MM.1S (cell line): ENCODE measurements at regions not wholly inside any gene's neighbourhood (a gene's known extent, or its start where the extent isn't known, plus 50 kb on each side); places are given as distances from the start of the nearest gene placed in this dataset.

Source experiments
- DNase-seq: peaks from one replicate; pipeline ENCODE4 v3.0.0-alpha.2; 2015
- H2AFZ ChIP-seq: fragments of 300-600 bp; sonication (generic); 2 replicates; pipeline ENCODE4 v1.6.0; 2016; ENCODE audit warnings: antibody characterized with exemption, low read length
- H3F3A ChIP-seq: fragments of 300-600 bp; sonication (generic); 2 replicates; pipeline ENCODE4 v1.6.1; 2016; ENCODE audit warnings: mild to moderate bottlenecking, antibody characterized with exemption, low read length, moderate library complexity, mixed read lengths; ENCODE audit not compliant: insufficient read depth
- H3K27ac ChIP-seq: fragments of 300-600 bp; sonication (generic); 2 replicates; pipeline ENCODE4 v1.5.1; 2016; ENCODE audit warnings: mild to moderate bottlenecking, low read length
- H3K27me3 ChIP-seq: fragments of 300-600 bp; sonication (generic); replicated peaks from 2 replicates; pipeline ENCODE4 v1.6.0; 2016; ENCODE audit warnings: low read length; ENCODE audit not compliant: insufficient read depth
- H3K36me3 ChIP-seq: fragments of 300-600 bp; sonication (generic); replicated peaks from 2 replicates; pipeline ENCODE4 v1.6.1; 2016; ENCODE audit warnings: mild to moderate bottlenecking, low read length, mixed read lengths; ENCODE audit not compliant: insufficient read depth
- H3K4me1 ChIP-seq: fragments of 300-600 bp; sonication (generic); 2 replicates; pipeline ENCODE4 v1.6.1; 2016; ENCODE audit warnings: low read length, mixed read lengths
- H3K4me2 ChIP-seq: fragments of 300-600 bp; sonication (generic); 2 replicates; pipeline ENCODE4 v1.6.0; 2016; ENCODE audit warnings: low read depth, low read length
- H3K4me3 ChIP-seq: fragments of 300-600 bp; sonication (generic); 2 replicates; pipeline ENCODE4 v1.5.1; 2016; ENCODE audit warnings: low read length, mixed read lengths
- H3K79me2 ChIP-seq: fragments of 300-600 bp; sonication (generic); 2 replicates; pipeline ENCODE4 v1.6.1; 2016; ENCODE audit warnings: mixed run types, low read length, mixed read lengths
- H3K9ac ChIP-seq: fragments of 300-600 bp; sonication (generic); 2 replicates; pipeline ENCODE4 v1.6.1; 2016; ENCODE audit warnings: low read length, mixed read lengths
- H3K9me2 ChIP-seq: fragments of 300-600 bp; sonication (generic); replicated peaks from 2 replicates; pipeline ENCODE4 v1.6.1; 2016; ENCODE audit warnings: mild to moderate bottlenecking, low read length, mixed read lengths; ENCODE audit not compliant: insufficient read depth
- H3K9me3 ChIP-seq: fragments of 300-600 bp; sonication (generic); replicated peaks from 2 replicates; pipeline ENCODE4 v1.6.1; 2016; ENCODE audit warnings: mild to moderate bottlenecking, low read length, mixed read lengths; ENCODE audit not compliant: insufficient read depth
- H4K20me1 ChIP-seq: fragments of 300-600 bp; sonication (generic); 2 replicates; pipeline ENCODE4 v1.6.1; 2016; ENCODE audit warnings: mild to moderate bottlenecking, low read length, moderate library complexity, mixed read lengths; ENCODE audit not compliant: insufficient read depth
- CTCF ChIP-seq: fragments of 300-600 bp; sonication (generic); IDR thresholded peaks from 2 replicates; pipeline ENCODE4 v1.5.1; 2016; ENCODE audit warnings: antibody characterized with exemption, low read length, mixed read lengths
- EZH2 ChIP-seq: fragments of 300-600 bp; sonication (generic); optimal IDR thresholded peaks from 2 replicates; pipeline ENCODE3; 2017; ENCODE audit warnings: low read depth, mild to moderate bottlenecking, antibody characterized with exemption, low read length, mixed read lengths
- EZH2phosphoT487 ChIP-seq: fragments of 300-600 bp; sonication (generic); IDR thresholded peaks from 2 replicates; pipeline ENCODE4 v1.6.1; 2018; ENCODE audit warnings: antibody characterized with exemption, low read length

DNA sequence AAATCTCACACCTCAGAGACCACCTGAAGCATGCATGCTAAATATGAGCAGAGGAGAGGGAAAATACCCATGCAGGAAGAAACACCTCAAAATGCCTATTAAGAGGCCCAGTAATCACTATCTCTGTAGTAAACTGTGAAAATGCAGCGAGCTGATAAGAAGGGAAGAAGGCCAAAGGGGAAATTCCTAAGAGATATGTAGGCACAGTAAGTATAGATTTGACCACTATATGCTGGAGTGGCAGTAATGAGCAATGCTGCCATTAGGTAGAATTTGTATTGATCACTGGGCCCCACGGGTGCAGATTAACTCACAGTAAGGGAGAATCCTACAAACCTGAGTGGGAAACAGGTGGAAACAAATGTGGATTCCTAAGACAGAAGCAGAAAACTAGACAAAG, 1813.1 kb upstream of the RAG2 start:
- H3K9me2 ChIP-seq: no peaks in the 10 kb centered on the region
- no peak overlapping the region for H3K9ac ChIP-seq
- no peak for DNase-seq
- H3F3A ChIP-seq: no peaks in the 10 kb centered on the region
- no peaks in the 10 kb centered on the region for H3K36me3 ChIP-seq
- no peaks in the 10 kb centered on the region for H3K79me2 ChIP-seq
- no peak overlapping the region for H2AFZ ChIP-seq
- H3K27ac ChIP-seq: no peak overlapping the region
- TF ChIP-seq EZH2phosphoT487: no peak
- TF ChIP-seq CTCF: peak; percentile 11; the same call in 1 of the 2 replicates
- TF ChIP-seq EZH2: no peak
- no peaks in the 10 kb centered on the region for H3K27me3 ChIP-seq
- H3K4me1 ChIP-seq: no peaks in the 10 kb centered on the region
- H4K20me1 ChIP-seq: no peaks in the 10 kb centered on the region
- H3K4me2 ChIP-seq: no peak overlapping the region
- no peaks in the 10 kb centered on the region for H3K9me3 ChIP-seq
- no peak overlapping the region for H3K4me3 ChIP-seq

DNA sequence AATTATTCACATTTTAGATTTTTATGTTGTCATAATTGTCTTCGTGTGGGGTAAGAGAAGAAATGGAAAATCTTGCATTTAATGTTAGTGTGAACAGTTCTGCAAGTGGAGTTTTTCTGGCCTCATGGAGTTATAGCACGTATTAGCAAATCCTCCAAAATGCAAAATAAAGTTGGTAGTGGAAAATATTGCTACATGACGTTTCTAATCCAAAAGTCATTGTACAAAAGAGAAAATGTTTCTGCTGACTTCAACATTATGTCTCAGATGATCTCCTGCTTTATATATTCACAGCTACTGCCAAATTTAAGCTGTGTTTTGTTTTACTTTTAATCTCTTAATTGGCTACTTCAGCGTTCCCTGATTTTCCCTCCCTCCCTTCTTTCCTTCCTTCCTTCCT, 1804.0 kb upstream of the RAG2 start:
- Histone ChIP-seq H3F3A (no peaks in the 10 kb centered on the region), H4K20me1 (no peaks in the 10 kb centered on the region), H3K4me2 (no peak overlapping the region), H3K36me3 (no peaks in the 10 kb centered on the region), H2AFZ (no peak overlapping the region), H3K27me3 (no peaks in the 10 kb centered on the region), H3K9me3 (no peaks in the 10 kb centered on the region), H3K27ac (no peak overlapping the region), H3K79me2 (no peaks in the 10 kb centered on the region), H3K9ac (no peak overlapping the region), H3K4me3 (no peak overlapping the region), H3K4me1 (no peaks in the 10 kb centered on the region), H3K9me2 (no peaks in the 10 kb centered on the region)
- TF ChIP-seq EZH2phosphoT487 (no peak), CTCF (no peak), EZH2 (no peak)
- DNase-seq: no peak

DNA sequence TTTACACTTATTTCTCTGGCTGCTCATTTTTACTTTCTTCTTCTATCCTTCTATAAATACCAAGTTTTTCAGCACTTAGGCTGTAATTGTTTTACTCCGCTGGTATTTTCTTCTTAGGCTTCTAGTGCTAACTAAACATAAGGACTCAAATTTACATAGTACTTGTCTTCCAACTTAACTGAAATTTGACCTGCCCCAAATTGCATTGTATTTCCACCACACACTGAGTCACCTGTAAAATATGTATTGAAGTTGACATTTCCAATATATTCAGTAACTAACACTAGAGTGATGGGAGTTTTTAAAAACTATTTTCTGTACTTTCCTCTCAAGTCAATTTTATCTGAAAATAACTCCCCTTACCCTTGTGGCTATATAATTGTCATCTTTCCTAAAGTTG, 1794.1 kb upstream of the RAG2 start:
- H3K79me2 ChIP-seq: no peaks in the 10 kb centered on the region
- no peak overlapping the region for H3K4me2 ChIP-seq
- no peak overlapping the region for H3K9ac ChIP-seq
- no peak overlapping the region for H3K27ac ChIP-seq
- no peaks in the 10 kb centered on the region for H3K27me3 ChIP-seq
- no peaks in the 10 kb centered on the region for H3K4me1 ChIP-seq
- DNase-seq: no peak
- H3K9me2 ChIP-seq: no peaks in the 10 kb centered on the region
- H3K4me3 ChIP-seq: no peak overlapping the region
- TF ChIP-seq CTCF (no peak), EZH2phosphoT487 (no peak), EZH2 (no peak)
- no peak overlapping the region for H2AFZ ChIP-seq
- H4K20me1 ChIP-seq: no peaks in the 10 kb centered on the region
- no peaks in the 10 kb centered on the region for H3K9me3 ChIP-seq
- no peaks in the 10 kb centered on the region for H3F3A ChIP-seq
- no peaks in the 10 kb centered on the region for H3K36me3 ChIP-seq
